C4-2B (cell line): ENCODE measurements at regions not wholly inside any gene's neighbourhood (a gene's known extent, or its start where the extent isn't known, plus 50 kb on each side); places are given as distances from the start of the nearest gene placed in this dataset.

Experiments used
- CTCF ChIP-seq: fragments of 450-650 bp; conservative IDR thresholded peaks from 2 replicates; pipeline ENCODE4 v1.5.1; 2017; ENCODE audit warnings: mild to moderate bottlenecking
- ZFX ChIP-seq: fragments of 450-650 bp; IDR thresholded peaks from 2 replicates; pipeline ENCODE4 v1.6.1; 2017

- TF ChIP-seq CTCF (no peak), ZFX (no peak)
Measured at GRCh38 chr17:14759325-14759724, 458.4 kb downstream of the HS3ST3B1 start.
